ENCODE measurements at regions not wholly inside any gene's neighbourhood (a gene's known extent, or its start where the extent isn't known, plus 50 kb on each side); places are given as distances from the start of the nearest gene placed in this dataset.

DNA sequence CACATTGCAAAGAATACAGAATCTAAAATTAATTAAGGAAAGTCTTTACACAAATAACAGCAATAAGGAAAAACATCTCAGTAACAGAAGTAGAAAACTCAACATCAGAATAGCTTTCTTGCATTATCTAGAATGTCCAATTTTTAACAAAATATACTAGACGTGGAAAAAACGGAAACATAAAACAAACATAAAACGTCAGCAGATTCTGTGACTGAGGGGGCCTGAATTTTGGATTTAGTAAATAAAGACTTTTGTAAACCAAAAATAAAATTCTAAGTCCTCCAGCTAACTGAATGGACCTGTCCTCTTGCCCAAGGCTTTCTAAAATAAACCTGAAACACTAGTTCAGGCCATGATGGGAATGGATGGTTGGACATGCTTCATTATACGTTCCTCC lies 773.5 kb upstream of the LRRTM1 start:
- no peak for TF ChIP-seq YY1 (IDR thresholded peaks at IDR 0.05; ENCODE audit: insufficient read depth, insufficient read length)
- no peak for TF ChIP-seq ZNF274 (IDR thresholded peaks at IDR 0.05; ENCODE audit: low read depth, low read length)
- TF ChIP-seq SUZ12 (IDR thresholded peaks at IDR 0.05; ENCODE audit: extremely low read depth, insufficient read depth, insufficient read length): no peak

Data from NT2/D1 (cell line).